SHP77 treated with DMSO at 0.1 percent for 48 hours (cell line): ENCODE measurements at regions not wholly inside any gene's neighbourhood (a gene's known extent, or its start where the extent isn't known, plus 50 kb on each side); places are given as distances from the start of the nearest gene placed in this dataset.
"Not testable (repeated sequence)": the region's sequence is repeated elsewhere in the genome, so short reads cannot be mapped to it uniquely, and the experiment has no call there.

Experiments used
- DNase-seq: peaks from one replicate; lab custom pipeline; 2025; lab: John Stamatoyannopoulos, UW

DNA sequence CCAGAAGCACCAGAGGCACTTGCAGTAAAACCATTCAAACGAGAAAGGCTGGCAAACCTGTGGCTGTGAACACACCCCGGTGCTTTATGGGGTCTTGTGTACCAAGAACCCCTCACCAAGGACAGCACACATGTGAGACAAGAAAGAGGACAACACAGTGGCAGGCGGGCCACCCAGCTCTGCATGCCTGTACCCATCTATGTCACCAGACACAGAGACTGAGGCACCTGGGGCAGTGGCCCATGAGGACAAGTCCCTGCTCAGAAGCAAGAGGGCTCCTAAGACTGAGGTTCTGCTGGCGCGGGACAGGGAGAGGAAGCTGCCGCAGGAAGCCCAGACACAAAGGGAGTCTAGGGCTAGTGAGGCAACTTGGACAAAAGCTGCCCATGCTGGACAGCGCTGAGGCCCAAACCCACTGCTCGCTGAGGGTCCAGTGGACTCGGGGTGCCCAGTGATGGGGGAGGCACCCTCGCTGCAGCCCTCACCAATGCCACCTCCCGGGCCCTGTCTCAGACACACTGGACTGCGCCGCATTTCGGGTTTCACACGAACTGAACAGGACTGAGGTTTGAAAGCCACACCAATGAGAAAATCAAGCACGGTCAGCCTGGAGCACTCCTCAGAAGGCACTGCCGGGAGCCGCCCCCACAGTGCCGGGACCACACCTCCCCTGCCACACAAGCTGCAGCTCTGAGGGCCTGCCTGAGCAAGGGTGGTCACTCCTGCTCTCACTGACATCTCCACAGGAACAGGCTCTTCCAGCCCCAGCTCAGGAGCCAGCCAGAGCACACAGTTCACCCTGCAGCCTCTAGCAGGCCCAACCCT lies 232.7 kb downstream of the TUBA3C start:
- DNase-seq = no peak

DNA sequence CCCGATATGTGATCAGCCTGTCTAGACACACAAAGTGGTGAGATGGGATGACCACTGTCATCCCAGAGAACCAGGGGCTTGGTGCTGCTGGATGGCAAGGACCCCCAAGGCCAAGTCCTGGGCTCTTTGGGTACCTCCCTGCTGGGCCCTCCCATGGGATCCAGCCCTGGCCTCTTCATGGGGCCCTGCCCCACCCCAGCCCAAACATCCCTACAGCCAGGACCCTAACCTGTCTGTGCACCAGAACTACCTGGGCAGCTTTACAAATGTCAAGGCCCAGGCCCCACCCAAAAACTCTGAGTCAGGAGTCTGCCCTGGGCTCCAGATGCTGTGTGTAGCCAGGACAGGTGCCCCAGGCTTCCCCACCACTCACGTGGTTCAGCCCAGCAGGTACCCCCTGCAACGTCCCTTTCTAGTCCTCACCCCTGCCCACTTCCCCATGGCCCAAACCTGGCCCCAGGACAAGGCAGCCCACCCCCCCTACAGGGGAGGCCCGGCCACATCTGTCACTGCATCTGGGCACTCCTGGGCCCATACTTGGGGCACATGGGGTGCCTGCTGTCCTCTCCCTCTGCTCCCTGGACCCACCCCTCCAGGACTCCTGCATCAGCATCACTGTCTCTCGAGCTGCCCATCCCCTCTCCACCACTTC lies 233.5 kb downstream of the TUBA3C start:
- DNase-seq = no peak

DNA sequence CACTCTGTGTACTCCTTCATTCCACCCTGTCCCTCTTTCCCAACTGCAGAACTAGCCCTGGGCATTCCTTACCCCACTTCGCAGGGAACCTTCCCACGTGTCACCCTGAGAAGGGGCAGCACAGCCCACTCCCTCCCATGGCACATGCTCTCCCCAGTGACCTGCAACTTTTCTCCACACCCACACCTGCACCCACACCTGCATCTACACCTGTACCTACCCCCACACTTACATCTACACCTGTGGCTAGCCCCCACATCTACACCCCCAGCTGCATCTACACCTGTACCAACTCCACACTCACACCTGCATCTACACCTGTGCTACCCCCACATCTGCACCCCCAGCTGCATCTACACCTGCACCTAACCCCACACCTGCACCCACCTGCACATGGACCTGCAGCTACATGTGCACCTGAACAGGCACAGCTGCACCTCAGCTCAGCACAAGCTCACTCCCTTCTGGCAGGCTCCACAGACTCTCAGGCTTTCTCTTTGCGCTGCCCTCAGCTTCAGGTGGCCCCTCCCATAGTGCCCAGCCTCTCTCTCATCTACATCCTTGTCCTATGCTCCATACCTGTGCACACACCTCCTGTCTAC lies 234.1 kb downstream of the TUBA3C start:
- DNase-seq = no peak

DNA sequence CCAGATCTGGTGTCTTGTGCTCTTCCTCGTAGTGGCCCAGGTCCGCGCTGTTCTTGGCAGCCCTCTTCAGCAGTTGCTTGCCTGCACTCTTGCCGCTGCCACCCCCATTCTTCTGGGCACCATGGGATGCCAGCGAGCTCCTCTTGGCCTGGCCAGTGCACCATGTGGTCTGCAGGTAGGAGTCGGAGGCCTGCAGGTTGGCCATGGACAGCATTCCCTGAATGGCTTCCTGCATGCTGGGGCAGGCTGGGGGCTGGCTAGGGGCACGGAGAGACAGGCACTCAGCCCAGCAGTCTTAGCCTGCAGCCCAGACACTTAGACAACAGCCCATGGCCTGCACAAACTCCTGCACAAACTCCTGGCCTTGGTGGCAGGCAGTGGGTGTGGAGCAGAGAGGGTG lies 234.9 kb downstream of the TUBA3C start:
- no peak for DNase-seq

DNA sequence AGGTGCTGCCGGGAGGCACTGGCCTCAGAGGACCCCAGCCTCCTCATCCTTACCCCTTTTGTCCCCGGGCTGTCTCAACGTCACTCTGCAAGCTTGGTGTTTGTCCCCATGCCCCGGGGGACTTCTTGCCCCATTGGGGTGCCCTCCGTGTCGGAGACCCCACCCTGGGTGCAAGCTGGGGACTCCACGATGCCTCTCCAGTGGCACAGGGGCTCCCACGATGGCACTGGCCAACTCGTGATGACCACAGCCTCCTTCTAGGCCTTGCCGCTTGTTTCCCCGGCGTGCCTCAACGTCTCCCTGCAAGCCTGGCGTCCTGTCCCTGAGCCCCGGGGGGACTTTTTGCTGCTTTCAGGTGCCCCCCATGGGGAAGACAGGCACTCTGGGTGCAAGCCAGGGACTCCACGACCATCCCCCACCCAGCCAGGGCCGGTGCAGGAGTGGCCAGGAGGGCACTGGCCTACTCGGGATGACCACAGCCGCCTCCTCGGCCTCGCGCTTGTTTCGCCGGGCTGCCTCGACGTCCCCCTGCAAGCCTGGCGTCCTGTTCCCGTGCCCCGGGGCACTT lies 237.0 kb downstream of the TUBA3C start:
- DNase-seq = no peak

DNA sequence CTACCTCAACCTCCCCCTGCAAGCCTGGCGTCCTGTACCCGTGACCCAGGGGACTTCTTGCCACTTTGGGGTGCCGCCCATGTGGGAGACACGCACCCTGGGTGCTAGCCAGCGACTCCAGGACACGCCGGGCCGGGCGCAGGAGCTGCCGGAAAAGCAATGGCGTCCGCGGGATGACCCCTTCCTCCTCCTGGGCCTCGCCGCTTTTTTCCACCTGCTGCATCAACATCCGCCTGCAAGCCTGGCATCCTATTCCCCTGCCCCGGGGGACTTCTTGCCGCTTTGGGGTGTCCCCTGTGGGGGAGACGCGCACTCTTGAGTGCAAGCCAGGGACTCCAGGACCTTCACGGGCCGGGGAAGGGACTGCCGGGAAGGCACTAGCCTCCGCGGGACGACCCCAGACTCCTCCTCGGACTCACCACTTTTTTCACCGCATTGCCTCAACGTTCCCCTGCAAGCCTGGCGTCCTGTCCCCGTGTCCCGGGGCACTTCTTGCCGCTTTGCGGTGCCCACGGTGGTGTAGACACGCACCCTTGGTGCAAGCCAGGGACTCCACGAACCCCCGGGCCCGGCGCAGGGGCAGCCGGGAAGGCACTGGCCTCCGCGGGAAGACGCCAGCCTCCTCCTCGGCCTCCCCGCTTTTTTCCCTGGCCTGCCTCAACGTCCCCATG lies 237.8 kb downstream of the TUBA3C start:
- DNase-seq = no peak

DNA sequence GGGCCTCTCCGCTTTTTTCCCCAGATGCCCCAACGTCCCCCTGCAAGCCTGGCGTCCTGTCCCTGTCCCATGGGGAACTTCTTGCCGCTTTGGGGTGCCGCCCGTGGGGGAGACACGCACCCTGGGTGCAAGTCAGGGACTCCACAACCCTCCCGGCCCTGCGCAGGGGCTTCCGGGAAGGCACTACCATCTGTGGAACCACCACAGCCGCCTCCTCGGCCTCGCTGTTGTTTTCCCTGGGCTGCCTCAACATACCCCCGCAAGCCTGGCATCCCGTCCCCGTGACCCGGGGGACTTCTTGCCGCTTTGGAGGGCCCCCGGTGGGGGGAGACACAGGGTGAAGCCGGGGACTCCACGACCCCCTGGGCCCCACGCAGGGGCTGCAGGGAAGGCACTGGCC lies 238.4 kb downstream of the TUBA3C start:
- no peak for DNase-seq

DNA sequence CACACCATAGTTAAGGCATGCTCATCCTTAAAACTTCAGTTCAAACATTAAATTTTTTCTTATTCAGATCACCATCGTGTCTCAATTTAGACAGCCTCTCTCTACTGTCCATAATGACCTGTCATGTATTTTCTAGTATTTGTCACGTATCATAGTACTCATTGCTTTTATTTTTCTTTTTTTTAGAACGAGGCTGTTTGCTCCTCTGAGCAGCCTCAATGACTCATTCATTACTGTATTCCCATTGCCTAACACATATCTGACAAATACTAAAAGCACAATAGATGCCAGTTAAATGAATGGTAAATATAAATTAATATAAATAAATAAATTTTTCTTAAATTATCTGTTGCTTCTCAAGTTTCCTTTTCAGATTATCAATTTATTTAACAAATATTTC lies 245.5 kb downstream of the TUBA3C start:
- no peak for DNase-seq

DNA sequence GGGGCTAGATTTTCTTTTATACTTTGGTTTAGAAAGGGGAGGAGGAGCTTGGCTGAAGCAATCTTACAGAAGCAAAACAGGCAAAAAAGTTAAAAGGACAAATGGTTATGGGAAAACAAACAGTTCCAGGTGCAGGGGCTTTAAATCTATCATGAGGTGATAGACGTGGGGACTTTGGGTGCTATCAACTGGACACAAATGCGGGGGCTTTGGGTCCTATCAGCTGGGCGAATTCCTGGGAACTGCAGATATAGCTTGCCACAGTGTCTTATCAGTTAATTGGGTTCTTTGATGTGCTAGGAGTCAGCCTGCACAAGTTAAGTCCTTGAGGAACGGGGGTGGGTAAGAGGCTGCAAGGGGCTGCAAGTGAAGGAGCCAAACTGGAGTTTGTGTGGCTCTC lies 260.6 kb downstream of the TUBA3C start:
- no peak for DNase-seq

DNA sequence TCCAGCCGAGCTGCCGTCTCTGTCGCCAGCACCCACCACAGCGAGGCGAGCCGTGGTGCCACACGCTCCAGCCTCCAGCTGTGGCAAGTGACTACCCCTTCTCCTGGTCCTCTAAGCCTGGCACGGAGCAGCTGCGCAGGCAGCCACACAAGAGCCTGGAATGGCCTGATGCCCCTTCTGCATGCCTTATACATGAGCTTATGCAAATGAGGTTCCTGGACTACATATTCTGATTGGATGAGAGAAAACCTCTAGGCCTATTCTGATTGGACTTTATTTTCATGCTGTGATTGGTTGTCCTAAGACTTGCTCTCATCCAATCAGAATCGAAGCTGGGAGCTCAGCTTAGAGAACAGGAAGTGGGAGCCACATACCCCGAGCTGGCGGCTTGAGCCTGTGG lies 276.5 kb downstream of the TUBA3C start:
- DNase-seq = not testable (repeated sequence)

DNA sequence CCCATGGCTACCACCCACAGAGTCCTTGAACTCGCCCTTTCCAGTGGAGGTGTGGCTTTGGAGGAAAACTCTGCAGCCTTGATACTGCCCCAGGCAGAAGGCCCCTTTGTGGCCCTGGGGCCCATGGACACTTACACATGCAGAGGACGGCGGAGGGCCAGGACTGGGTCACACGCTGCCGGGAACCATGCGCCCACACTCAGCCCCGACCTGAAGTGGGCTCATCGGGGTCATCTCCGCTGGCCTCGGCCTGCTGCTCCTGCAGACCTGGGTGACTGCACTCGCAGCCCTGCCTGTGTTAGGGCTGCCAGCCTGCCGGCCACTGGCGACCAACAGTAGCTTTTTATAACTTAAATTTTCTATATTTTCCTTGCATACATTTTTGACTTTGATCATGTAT lies 286.2 kb downstream of the TUBA3C start:
- not testable (repeated sequence) for DNase-seq

DNA sequence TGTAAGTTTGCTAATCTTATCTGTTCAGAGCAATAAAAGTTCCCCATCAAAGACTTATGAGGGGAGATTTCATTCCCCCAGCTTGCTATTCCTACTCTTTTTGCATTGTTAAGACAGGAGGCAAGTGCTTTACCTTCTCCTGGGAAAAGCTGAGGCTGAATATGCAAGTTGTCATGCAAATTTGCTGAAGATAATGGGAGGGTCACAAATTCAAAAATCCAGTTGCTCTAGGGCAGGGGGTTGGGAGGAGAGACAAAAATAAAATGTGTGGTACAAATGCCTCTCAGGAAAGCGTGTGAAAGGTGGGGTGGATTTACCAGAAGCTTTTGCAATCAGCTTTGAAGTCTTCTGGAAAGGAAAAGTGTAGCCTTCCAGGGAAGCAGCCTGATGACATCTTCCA lies 290.4 kb downstream of the TUBA3C start:
- not testable (repeated sequence) for DNase-seq

DNA sequence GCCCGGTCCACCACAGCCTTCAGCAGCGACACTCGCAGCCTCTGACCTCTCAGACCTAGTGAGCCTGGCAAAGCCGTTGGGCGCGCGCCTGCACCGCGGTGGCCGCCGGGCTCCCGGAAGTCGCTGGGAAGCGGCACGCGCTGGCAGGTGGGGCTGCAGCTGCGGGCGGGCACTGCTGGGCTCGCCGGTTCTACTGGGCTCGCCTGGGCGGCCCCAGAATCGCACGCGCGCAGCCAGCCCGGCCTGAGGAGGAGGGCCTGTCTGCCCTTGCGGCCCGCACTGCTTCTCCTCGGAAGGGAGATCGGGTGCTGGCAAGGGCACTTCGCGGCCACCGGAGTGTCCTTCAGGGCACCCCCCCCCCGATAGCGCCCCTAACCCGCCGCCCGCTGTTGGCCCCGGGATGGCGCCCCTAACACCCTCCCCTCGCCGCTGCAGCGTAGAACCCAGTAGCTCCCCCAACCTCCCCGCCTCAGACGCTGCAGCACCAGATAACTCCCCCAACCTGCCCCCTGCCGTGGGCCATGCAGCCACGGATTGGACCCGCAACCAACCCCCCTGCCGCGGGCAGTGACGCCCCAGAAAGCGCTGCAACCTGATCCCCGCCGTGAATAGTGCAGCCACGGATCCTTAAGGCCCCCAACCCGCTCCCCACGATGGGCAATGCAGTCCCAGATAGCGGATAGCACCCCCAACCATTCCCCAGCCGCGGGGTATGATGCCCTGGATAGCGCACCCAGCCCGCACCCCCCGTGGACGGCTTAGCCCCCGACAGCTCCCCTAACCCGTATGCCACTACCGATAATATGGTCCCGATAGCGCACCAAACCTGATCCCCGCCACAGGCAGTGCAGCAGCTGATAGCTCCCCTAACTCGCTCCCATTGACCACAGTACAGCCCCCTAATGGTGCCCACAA lies 306.5 kb downstream of the TUBA3C start:
- not testable (repeated sequence) for DNase-seq

DNA sequence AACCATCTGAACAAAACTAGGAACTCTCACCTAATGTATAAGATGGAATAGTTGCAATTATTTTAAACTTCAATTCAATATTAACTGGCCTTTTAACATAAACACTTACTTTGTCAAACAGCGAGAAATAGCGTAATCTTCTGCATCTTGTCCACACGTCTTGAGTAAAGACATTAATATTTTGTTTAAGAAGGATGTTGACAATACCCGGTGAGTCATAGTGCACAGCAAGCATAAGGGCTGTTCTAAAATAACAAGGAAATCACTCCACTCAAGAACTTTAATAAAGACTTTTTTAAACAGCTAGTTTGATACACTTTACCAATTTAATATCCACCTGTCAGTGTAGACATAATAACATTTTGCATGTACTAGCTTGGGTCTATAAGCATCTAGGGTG lies 311.1 kb downstream of the TUBA3C start:
- DNase-seq = not testable (repeated sequence)

DNA sequence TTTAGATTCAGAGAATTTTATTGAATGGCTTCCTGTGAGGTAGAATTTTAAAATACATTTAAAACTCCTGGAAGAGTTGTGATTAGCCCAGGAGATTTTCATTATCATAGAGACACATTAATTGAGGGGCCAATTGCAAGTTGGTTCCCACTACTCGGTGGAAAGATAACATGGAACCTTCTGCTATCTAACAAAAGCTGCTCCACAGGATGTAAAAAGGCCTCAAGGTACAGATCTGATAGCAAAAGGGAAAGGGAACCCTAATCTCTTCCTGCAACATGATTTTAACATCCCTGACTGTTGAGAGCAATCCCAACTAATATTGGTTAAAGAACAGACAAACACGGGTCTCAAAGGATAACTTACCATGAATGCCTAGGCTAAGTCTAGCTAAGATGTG lies 312.3 kb downstream of the TUBA3C start:
- not testable (repeated sequence) for DNase-seq

DNA sequence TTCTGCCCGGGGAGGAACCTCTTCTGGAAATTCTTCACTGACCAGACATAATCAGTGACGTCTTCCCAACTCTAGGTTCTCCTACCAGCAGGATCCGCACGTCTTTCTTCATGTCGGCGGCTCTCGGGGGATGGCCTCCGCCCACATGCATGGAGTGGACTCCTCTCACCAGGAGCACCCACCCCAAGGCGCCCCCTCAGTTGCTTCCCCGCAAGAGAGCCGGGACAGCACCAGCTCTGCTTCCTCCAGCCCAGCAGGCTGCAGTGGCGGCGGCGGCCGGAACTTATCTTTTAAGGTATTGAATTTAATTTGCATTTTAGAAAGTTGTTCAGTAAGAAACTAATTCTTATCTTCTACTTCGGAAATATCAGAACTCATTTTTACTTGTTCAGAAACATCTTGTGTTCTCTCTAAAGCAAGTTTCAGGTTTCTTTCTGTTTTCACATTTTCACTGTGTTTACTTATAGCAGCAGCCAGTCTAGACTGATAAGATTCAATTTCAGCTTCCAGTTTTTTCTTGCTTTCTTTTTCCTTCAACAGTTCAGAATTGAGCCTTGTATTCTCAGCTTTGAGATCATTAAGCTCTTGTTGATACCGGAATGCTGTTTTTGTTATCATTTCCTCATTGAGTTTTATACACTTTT lies 343.5 kb downstream of the TUBA3C start:
- DNase-seq = not testable (repeated sequence)

DNA sequence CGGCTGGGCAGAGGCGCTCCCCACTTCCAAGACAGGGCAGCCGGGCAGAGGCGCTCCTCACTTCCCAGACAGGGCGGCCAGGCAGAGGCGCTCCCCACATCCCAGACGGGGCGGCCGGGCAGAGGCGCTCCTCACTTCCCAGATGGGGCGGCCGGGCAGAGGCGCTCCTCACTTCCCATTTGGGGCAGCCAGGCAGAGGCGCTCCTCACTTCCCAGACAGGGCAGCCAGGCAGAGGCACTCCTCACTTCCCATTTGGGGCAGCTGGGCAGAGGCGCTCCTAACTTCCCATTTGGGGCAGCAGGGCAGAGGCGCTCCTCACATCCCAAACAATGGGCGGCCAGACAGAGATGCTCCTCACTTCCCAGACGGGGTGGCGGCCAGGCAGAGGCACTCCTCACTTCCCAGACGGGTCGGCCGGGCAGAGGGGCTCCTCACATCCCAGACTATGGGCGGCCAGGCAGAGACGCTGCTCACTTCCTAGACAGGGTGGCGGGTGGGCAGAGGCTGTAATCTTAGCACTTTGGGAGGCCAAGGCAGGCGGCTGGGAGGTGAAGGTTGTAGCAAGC lies 344.4 kb downstream of the TUBA3C start:
- not testable (repeated sequence) for DNase-seq

DNA sequence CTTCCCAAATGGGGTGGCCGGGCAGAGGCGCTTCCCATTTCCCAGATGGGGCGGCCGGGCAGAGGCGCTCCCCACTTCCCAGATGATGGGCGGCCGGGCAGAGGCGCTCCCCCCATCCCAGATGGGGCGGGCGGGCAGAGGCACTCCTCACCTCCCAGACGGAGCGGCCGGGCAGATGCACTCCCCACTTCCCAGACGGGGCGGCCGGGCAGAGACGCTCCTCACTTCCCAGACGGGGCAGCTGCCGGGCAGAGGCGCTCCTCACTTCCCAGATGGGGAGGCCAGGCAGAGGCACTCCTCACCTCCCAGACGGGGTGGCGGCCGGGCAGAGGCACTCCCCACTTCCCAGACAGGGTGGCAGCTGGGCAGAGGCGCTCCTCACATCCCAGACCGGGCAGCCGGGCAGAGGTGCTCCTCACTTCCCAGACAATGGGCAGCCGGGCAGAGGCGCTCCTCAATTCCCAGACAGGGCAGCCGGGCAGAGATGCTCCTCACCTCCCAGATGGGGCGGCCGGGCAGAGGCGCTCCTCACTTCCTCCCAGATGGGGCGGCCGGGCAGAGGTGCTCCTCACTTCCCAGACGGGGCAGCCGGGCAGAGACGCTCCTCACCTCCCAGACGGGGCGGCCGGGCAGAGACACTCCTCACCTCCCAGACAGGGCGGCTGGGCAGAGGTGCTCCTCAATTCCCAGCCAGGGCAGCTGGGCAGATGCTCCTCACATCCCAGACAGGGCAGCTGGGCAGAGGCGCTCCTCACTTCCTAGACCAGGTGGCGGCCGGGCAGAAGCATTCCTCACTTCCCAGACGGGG lies 345.0 kb downstream of the TUBA3C start:
- not testable (repeated sequence) for DNase-seq

DNA sequence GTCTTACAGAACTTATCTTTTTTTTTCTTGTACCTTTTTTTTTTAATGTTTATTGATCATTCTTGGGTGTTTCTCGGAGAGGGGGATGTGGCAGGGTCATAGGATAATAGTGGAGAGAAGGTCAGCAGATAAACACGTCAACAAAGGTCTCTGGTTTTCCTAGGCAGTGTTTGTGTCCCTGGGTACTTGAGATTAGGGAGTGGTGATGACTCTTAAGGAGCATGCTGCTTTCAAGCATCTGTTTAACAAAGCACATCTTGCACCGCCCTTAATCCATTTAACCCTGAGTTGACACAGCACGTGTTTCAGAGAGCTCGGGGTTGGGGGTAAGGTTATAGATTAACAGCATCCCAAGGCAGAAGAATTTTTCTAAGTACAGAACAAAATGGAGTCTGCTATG lies 345.9 kb downstream of the TUBA3C start:
- not testable (repeated sequence) for DNase-seq
